Islet of Langerhans (tissue), 1 donor: ENCODE measurements at regions not wholly inside any gene's neighbourhood (a gene's known extent, or its start where the extent isn't known, plus 50 kb on each side); places are given as distances from the start of the nearest gene placed in this dataset.
"Not testable (repeated sequence)": the region's sequence is repeated elsewhere in the genome, so short reads cannot be mapped to it uniquely, and the experiment has no call there.

Experiments
- FAIRE-seq: peaks from one replicate; lab custom pipeline; 2011; peaks lifted over from hg19 to GRCh38; lab: Jason Lieb, UNC

DNA sequence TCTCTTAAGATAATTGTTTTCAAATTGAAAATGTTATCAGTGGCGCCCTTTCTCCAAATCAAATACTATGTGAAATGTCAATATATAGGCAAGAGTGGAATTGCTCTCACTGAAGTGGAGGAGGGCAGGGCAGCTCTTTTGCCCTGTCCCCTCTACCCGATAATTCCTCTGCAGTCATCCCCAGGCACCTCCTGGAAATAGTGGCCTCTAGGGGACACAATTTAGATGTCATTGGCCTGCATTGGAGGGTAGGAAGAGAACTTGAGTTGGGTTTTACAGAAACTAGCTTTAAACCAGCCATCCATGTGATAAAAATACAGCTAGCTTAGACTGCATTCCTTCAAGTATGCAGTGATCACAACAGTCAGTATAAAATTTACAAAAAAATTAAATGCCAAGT, 288.9 kb downstream of the EDEM1 start:
- no peak for FAIRE-seq

DNA sequence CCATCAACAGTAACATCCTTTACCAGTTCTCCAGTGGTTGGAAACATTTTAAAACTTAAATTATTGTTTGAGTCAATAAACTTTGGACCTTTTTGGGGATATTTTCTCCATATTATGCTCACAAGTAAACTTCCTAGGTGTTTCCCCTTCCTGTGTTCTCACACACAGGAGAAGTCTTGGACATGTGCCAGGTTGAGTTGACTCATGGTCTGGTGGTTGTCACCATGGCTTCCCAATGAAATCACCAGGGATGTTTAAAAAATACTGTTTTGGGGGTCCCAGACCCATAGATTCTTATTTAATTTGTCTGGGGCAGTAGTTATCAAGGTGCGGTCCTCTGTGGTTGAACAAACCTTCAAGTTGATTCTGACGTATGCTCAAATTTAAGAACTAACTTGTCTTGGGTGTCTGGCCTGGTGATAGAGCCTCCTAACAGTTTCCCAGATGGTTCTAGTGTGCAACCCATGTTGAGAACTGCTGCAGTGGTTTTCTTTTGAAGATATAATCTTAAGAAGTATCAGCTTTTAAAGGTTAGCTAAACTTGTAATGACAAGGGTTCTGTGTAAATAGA, 291.8 kb downstream of the EDEM1 start:
- FAIRE-seq: no peak

DNA sequence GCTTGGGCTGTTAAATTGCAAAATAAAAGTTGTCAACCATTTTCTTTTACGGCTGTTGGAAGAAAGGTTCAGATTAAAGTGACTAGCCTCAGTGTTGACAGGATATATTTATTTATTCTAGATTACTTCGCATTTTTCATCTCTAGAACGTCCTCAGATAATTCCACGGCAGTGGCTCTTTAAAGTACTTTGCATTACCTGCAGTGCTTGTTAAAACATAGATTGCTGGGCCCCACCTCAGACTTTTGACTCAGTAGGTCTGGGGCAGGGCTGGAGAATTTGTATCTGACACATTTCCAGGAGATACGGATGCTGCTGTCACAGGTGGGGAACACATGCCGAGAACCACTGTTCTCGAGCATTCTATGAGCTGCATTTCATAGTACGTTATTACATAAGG, 292.7 kb downstream of the EDEM1 start:
- no peak for FAIRE-seq

DNA sequence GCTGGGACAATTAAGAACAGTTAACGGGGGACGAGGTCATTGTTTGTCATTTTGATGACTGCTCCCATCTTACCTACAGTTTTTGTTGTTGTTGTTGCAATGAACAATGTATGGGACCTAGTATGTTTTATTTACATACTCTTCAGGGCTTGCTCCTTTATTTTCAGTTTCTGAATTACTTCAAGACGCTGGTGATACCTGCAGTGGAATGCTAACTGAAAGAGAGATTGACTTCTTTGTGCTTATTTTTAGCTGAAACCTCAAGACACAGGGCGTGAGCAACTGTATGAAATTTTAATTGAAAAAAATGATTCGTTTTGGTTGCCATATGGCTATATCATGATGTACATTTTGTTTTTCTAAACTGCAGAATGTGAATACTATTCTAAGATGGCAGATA, 297.9 kb downstream of the EDEM1 start:
- no peak for FAIRE-seq

DNA sequence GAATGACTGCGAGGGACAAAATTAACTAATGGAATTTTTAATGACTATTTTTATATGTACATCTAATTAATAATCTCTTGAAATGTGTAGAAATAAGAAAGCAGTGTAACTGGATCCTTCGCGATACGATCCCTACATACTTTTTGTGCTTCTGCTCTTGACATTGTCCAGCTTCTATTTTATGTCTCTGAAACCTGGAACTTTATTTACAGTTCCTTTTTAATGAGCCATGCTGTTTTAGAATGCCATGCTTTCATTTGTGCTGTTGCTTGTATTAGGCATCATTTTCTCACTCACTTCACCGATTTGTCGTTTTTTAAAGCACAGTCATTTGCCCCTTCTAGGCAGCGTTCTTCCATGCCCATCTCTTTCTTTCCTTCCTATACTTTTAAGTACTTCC, 301.3 kb downstream of the EDEM1 start:
- FAIRE-seq: no peak

DNA sequence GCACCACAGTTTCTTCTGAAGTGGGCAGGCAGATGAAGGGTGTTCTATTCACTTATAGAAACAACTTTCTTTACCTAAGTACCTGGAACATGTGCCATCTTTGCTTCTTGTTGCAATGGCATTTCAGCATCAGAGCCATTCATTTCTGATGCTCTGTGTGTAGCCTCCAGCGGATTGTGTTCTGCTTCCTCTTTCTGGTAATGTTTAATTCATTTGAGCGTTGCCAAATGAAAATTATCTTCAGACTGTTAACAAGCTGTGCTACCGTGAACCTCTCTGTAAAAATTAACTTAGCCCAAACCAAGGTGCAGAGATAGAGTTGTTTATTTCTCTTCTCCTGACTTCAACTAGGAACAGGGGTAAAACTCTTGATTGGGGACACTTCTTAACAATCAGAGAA, 302.0 kb downstream of the EDEM1 start:
- no peak for FAIRE-seq

DNA sequence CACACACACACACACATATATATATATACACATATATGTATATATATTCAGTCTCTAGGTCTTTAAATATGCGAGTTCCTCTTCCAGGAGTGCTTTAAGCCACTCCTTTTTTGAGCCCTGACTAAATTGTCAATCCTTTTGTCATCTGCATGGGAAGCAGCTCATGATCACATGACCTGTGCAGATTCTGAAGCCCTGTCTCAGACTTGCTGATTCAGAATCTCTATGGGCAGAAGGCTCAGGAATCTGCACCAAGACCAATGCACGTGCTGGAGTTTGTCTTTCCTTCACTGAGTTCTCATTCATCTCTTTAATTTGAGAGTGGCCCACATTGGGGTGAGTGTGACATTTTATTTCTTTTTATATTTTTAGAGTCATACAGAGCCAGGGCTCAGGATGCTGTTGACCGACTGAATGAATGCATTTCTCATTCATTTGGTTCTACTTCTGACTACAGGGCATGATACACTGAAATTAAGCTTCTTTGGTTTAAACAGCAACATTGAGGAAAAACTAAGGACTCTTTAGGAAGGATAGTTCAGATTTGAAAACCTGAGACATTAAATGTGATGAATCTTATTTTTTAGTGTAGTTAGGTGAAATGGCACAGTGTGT, 307.5 kb downstream of the EDEM1 start:
- FAIRE-seq: no peak

DNA sequence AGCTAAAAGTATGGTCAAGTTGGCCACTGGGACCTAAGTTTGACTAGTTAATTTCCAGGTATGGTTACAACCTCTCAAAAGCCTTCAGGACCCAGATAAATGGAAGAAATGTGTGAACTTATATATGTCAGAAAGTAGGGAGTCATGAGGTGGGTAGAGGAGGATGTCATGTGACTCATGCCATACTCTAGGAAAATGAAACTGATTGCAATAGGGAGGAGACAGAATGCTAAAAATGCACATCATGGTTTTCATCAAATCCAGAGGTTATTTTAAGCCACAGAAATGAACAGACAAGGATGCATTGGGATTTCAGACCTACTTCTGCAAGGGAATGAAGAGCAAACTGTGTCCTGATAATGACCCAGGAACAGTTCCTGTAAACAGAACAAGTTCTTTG, 310.0 kb downstream of the EDEM1 start:
- no peak for FAIRE-seq

DNA sequence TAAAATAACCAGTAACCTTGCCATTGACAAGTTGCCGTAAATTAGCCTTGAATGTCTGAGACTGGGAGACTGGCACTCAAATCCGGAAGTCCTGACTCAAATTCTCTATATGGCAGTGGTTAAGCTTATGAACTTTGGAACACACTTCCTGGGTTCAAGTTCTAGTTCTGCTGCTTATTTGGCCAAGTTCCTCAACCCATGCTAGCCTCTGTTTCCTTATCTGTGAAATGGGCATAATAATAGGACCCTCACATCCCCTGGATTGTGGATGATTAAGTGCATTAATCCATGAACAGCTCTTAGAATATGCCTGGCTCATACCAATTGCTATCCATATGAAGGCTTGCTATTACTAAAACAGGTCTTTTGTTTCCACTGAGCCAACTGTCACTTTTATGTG, 311.5 kb downstream of the EDEM1 start:
- FAIRE-seq: no peak

DNA sequence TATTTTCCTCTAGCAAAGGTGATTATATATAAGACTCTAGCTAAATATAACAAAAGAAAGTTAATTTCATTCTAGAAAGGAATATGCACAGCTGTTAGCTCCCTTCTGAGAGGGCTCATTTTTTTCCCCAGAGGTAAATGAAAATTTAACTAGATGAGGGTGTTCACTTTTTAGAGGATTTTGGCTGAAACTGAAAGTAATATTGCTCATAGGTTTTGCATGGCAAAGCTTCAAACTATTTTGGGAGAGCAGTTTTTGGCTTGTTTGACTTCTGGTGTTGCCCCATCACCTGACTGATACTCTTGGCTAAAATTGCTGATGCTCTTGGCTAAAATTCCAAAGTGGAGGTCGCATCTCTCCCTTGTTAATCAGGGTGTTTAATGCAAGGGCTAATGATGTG, 311.9 kb downstream of the EDEM1 start:
- no peak for FAIRE-seq

DNA sequence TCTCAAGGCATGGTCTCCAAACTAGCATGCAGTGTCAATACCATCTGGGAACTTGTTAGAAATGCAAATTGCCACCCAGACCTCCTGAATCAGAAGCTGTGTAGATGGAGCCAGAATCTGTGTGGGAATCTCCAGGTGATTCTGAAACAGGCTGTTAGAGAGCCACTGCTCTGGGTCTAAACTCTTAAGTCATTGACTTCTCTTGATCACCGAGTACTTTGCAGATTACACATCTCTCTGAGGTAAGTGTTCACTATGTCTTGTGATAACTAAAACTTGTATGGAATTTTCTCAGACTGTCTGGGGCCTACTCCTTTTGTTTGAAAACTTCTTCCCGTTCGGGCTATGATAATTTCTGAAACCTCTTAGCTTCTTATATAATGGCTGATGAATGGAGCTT, 315.6 kb downstream of the EDEM1 start:
- FAIRE-seq: no peak

DNA sequence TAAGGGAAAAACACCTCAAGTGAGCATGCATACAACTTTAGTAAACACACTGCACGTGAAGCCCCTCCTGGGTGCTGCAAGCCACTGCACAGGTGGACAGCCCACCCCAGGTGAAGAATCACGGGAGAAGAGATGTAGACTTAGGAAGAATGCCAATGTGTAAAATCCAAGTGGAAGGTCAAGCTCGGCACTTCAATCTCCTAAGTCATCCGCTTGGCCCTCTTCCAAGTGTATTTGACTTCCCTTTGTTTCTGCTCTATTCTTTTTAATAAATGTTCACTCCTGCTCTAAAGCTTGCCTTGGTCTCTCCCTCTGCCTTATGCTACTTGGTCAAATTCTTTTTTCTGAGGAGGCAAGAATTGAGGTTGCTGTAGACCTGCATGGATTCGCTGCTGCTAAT, 316.6 kb downstream of the EDEM1 start:
- no peak for FAIRE-seq

DNA sequence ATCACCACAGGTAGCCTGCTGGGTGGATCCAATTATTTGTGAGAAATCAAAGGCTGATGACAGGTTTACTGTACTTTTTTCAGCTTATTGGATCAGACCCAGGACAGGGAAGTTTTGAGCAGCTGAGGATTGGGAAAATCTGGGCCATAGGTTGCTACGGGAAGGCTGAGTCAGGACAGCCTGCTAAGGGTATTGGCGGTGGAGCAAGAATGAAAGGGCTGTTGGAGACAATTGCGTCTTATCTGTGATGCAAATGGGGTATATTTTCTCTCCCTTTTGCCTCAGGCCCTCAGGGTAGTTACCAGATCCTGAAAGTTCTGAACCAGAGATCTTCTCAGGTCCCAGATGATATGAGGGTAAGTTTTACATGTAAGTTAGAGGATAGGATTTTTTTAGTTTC, 317.7 kb downstream of the EDEM1 start:
- no peak for FAIRE-seq

DNA sequence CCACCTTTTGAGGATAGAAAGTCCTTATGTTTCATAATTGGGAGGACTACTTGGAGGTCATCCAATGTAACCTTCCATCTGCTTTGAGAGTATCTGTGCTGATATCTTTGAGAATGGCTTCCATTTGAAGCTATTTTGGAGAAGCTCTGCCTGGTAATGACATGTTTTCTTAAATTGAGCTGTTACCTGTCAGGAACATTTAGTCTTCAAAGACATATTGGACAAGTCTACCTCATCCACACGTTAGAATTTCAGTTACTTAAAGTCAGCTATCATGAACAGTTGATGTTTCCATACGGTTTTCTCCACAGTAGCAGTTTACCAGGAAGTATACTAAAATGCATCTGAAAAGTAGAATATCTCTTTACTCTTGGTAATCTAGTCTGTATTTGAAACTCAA, 318.5 kb downstream of the EDEM1 start:
- no peak for FAIRE-seq

DNA sequence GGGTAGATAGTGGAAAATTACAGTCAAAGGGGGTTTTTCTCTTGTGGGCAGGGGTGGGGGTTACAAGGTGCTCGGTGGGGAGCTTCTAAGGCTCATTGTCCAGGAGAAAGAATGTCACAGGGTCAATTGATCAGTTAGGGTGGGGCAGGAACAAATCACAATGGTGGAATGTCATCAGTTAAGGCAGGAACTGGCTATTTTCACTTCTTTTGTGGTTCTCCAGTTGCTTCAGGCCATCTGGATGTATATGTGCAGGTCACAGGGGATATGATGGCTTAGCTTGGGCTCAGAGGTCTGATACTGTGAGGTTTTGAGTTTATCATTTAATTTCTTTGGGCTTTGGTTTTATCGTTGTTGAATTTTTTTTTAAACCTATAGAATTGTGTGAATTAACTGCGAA, 321.4 kb downstream of the EDEM1 start:
- not testable (repeated sequence) for FAIRE-seq

DNA sequence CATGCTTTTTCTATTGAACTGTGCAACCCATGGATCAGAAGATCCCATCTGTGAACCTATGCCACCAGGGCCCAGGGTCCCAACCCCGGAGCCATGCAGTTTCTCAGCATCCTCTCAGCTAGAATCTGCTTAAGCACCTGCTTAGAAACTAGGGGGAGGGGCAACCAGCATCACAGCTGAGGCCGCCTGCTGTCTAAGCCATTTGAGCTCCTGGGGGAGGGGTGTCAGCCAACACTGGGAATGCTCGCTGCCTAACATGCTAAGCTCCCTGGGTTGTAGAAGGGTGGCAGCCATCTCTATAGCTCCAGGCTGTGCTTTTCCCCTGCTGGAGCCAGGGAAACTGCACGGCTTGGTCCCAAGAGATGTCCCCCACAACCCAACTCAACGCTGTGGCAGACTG, 322.8 kb downstream of the EDEM1 start:
- FAIRE-seq: no peak

DNA sequence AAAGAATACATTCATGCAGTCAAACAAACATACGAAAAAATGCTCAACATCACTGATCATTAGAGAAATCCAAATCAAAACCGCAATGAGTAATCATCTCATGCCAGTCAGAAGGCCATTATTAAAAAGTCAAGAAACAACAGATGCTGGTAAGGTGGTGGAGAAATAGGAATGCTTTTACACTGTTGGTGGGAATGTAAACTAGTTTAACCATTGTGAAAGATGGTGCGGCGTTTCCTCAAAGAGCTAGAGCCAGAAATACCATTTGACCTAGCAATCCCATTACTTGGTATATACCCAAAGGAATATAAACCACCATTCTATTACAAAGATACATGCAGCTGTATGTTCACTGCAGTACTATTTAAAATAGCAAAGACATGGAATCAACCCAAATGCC, 330.4 kb downstream of the EDEM1 start:
- FAIRE-seq: no peak

DNA sequence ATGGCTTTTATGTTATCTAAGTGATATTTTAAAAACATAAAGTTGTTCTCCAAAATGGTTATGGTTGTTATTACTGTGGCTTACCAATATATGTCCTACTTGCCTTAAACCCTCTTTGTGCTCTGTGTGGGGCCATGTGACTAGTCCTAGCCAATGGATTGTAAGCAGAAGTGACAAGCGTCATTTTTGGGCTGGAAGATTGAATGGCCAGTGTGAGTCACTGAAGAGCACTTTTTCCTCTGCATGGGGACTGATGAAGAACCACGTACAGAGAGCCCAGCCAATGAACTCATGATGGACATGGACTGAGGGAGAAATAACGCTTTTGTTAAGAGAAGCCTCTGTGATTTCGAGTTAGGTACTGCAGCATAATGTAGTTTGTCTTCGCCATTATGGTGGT, 332.7 kb downstream of the EDEM1 start:
- no peak for FAIRE-seq

DNA sequence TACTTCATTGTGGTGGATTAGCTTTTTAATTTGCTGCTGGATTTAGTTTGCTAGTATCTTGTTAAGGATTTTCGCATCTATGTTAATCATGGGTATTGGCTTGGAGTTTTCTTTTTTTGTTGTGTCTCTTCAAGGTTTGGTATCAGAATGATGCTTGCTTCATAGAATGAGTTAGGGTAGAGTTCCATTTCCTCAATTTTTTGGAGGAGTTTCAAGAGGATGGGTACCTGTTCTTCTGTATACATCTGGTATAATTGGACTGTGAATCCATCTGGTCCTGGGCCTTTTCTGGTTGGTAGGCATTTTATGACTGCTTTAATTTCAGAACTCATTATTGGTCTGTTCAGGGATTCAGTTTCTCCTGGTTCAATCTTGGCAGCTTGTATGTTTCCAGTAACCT, 335.6 kb downstream of the EDEM1 start:
- no peak for FAIRE-seq

DNA sequence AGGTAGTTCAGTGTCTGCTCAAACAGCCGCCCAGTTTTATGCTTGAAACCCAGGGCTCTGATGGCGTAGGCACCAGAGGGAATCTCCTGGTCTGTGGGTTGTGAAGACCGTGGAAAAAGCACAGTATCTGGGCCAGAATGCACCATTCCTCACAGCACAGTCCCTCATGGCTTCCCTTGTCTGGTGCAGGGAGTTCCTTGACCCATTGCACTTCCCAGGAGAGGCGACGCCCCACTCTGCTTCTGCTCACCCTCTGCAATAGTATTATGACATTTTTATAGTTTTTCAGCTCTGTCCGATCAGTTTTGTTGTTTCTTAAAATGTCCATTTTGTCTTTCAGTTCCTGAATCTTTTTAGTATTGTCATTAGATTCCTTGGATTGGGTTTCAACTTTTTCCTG, 343.5 kb downstream of the EDEM1 start:
- FAIRE-seq: no peak

DNA sequence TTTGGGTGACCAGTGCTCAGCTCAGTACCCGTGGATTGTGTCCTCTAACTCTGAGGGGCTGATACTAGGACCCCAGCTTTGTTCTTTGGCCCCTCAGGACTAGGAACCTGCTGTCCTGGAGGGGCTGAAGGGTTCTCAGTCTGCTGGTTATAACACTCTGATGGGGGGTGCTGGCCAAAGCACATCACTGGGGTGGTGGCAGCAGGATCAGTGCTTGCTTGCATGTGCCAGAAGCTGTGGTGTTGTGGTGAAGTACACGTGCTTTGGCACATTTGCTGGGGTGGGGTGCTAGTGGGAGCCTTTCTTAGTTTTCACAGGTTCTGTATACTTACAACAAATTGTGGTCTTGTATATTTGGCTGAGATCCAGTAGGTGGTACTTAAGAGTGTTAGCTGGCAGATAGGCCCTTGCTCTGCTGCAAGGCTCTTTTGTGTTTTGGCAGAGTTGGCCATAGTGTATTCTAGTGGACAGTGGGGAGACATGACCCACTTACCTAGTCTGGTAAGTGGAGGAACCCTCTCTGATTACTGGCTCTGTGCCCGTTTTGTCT, 344.3 kb downstream of the EDEM1 start:
- no peak for FAIRE-seq

DNA sequence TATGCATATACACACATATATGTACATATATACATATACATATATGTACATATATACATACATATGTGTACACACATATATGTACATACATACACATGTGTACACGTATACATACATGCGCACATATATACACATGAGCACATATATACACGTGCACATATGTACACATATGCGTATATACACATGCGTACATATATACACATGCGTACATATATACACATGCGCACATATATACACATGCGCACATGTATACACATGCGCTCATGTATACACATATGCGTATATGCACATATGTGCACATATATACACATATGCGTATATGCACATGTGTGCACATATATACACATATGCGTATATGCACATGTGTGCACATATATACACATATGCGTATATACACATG, 353.0 kb downstream of the EDEM1 start:
- FAIRE-seq: no peak

DNA sequence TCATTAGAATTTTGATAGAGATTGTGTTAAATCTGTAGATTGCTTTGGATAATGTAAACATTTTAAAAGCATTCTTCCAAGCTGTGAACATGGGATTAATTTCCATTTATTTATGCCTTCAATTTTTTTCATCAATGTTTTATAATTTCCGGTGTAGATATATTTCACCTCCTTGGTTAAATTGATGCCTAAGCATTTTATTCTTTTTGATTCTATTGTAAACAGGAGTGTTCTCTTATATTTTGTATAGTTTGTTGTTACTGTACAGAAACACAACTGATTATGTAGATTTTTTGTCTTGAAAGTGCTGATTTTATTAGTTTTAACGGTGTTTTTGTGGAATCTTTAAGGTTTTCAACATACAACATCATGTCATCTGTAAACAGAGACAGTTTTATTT, 355.0 kb downstream of the EDEM1 start:
- FAIRE-seq: no peak

DNA sequence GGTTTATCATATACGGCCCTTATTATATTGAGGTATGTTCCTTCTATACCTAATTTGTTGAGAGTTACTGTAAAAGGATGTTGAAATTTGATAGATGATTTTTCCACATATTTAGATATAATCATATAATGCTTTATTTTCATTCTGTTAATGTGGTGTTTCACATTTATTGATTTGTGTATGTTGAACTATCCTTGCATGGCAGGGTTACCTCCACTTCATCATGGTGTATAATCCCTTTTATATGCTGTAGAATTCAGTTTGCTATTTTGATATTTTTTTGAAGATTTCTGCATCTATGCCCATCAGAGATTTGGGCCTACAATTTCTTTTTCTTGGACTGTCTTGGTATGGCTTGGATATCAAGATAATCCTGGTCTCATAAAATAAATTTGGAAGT, 355.5 kb downstream of the EDEM1 start:
- FAIRE-seq: no peak

DNA sequence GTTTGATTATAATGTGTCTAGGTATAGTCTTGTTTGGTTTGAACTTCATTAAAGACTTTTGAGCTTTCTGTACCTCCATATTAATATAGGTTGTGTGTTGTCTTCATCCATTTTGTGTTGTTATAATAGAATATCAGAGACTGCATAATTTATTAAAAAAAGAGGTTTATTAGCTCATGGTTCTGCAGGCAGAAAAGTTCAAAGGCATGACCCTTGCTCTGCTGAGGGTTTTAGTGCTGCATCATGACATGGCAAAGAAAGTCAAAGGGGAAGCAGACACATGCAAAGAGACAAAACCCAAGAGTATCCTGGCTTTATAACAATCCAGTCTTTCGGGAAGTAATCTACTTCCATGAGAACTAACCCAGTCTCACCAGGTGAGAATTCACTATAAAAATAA, 358.2 kb downstream of the EDEM1 start:
- FAIRE-seq: no peak
